PC-9 (cell line): ENCODE measurements at regions not wholly inside any gene's neighbourhood (a gene's known extent, or its start where the extent isn't known, plus 50 kb on each side); places are given as distances from the start of the nearest gene placed in this dataset.

Source experiments
- BruUV-seq: library from RNA; stranded (reverse); fragments of 400-500 nt; replicated peaks from 2 replicates; lab custom pipeline; 2021; lab: Mats Ljungman, UMichigan
- CTCF ChIA-PET: fragments of 300-600 bp; sonication (Branson Sonifier 250); formaldehyde crosslinking; loops from one replicate; lab custom pipeline; 2022; ENCODE audit warnings: antibody characterized with exemption; lab: Charles Lee
- POLR2A ChIA-PET: fragments of 300-600 bp; sonication (Branson Sonifier 250); formaldehyde crosslinking; loops from one replicate; lab custom pipeline; 2022; ENCODE audit warnings: antibody characterized with exemption; ENCODE audit not compliant: unreplicated experiment; lab: Charles Lee
- DNase-seq, 2 experiments: peaks; one replicate each; pipeline versions ENCODE4 v3.0.0 to v3.0.0-alpha.2; 2015 to 2022; ENCODE audit warnings: mixed read lengths in 1 of 2
- H2AFZ ChIP-seq: fragments of 200-600 bp; sonication (generic); 2 replicates; pipeline ENCODE4 v1.8.1; 2017; ENCODE audit warnings: antibody characterized with exemption
- H3F3A ChIP-seq: fragments of 200-600 bp; sonication (generic); 2 replicates; pipeline ENCODE4 v1.8.1; 2017; ENCODE audit warnings: antibody characterized with exemption, mild to moderate bottlenecking, low read depth; ENCODE audit not compliant: insufficient read depth
- H3K27ac ChIP-seq: fragments of 200-600 bp; sonication (generic); 2 replicates; pipeline ENCODE4 v1.6.1; 2016; ENCODE audit warnings: mixed run types
- H3K27me3 ChIP-seq: fragments of 200-600 bp; sonication (generic); 2 replicates; pipeline ENCODE4 v1.6.1; 2016; ENCODE audit warnings: low read depth, mixed run types; ENCODE audit not compliant: insufficient read depth
- H3K36me3 ChIP-seq: fragments of 200-600 bp; sonication (generic); 2 replicates; pipeline ENCODE4 v1.6.1; 2016; ENCODE audit warnings: low read depth, mixed run types
- H3K4me1 ChIP-seq: fragments of 200-600 bp; sonication (generic); replicated peaks from 2 replicates; pipeline ENCODE4 v1.6.1; 2016; ENCODE audit warnings: mixed run types; ENCODE audit not compliant: insufficient read depth
- H3K4me2 ChIP-seq: fragments of 200-600 bp; sonication (generic); 2 replicates; pipeline ENCODE4 v1.6.1; 2017; ENCODE audit warnings: mixed run types
- H3K4me3 ChIP-seq: fragments of 200-600 bp; sonication (generic); 2 replicates; pipeline ENCODE4 v1.6.1; 2016; ENCODE audit warnings: mixed run types
- H3K79me2 ChIP-seq: fragments of 200-600 bp; sonication (generic); 2 replicates; pipeline ENCODE4 v1.6.1; 2017; ENCODE audit warnings: low read depth, mixed run types
- H3K9me2 ChIP-seq: fragments of 200-600 bp; sonication (generic); 2 replicates; pipeline ENCODE4 v1.8.1; 2017; ENCODE audit warnings: mild to moderate bottlenecking; ENCODE audit not compliant: insufficient read depth
- H3K9me3 ChIP-seq: fragments of 200-600 bp; sonication (generic); 2 replicates; pipeline ENCODE4 v1.8.1; 2016; ENCODE audit warnings: low read depth; ENCODE audit not compliant: insufficient read depth
- H4K20me1 ChIP-seq: fragments of 200-600 bp; sonication (generic); 2 replicates; pipeline ENCODE4 v1.8.1; 2017; ENCODE audit not compliant: insufficient read depth
- EZH2 ChIP-seq: fragments of 200-600 bp; sonication (generic); IDR thresholded peaks from 2 replicates; pipeline ENCODE4 v1.8.0; 2017; ENCODE audit warnings: antibody characterized with exemption, low read depth
- intact Hi-C: fragments of 100-400 bp; cut with micrococcal nuclease; formaldehyde crosslinking; loops from one replicate; pipeline ENCODE4 v1.10.0; 2022; ENCODE audit not compliant: unreplicated experiment
- TF ChIP-seq, protein P1 (sequence below): fragments of 200-600 bp; sonication (generic); conservative IDR thresholded peaks from 2 replicates; pipeline ENCODE4 v1.6.1; 2017; ENCODE audit warnings: mixed run types, antibody characterized with exemption, mild to moderate bottlenecking, moderate library complexity

DNA sequence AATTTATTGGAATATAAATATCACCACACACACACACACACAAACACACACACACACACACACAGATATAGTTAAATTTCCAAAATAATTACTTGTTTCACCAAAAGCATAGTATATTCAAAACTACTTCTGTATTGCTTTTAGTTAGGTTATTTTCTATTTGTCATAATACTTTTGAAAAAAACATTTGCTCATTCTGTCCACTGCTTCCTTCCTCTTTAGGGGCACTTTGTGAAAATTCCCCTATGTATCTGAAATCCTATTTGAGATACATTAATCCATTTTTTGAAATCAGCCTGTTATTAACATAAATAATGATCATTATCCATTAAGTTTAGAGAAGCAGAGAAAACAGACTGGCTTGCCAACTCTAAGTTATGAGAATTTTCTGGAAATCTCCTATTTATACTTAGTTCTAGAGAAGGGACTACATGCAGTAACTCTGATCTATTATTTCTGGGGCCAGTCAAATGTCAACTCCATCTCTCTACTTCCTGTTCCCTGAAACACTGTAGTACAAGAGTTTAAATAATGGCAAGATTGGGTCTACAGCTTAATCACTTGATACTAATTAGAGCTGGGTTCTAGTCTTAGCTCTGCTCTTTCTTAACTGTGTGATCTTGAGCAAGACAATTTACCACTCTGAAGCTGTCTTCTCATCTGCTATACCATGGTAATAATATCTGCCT, 54.4 kb upstream of the GPR174 start:
- no peaks in the 10 kb centered on the region for H4K20me1 ChIP-seq
- no peaks in the 10 kb centered on the region for H3K79me2 ChIP-seq
- ChIA-PET CTCF (no interaction called here), POLR2A (no interaction called here)
- TF ChIP-seq, protein P1, sequence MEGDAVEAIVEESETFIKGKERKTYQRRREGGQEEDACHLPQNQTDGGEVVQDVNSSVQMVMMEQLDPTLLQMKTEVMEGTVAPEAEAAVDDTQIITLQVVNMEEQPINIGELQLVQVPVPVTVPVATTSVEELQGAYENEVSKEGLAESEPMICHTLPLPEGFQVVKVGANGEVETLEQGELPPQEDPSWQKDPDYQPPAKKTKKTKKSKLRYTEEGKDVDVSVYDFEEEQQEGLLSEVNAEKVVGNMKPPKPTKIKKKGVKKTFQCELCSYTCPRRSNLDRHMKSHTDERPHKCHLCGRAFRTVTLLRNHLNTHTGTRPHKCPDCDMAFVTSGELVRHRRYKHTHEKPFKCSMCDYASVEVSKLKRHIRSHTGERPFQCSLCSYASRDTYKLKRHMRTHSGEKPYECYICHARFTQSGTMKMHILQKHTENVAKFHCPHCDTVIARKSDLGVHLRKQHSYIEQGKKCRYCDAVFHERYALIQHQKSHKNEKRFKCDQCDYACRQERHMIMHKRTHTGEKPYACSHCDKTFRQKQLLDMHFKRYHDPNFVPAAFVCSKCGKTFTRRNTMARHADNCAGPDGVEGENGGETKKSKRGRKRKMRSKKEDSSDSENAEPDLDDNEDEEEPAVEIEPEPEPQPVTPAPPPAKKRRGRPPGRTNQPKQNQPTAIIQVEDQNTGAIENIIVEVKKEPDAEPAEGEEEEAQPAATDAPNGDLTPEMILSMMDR: no peak
- TF ChIP-seq EZH2: no peak
- no peaks in the 10 kb centered on the region for H3K9me3 ChIP-seq
- H3K4me3 ChIP-seq: no peak overlapping the region
- no peaks in the 10 kb centered on the region for H3K4me1 ChIP-seq
- intact Hi-C loops: no loop called here
- no peak for DNase-seq
- H3K9me2 ChIP-seq: no peaks in the 10 kb centered on the region
- no TSS peak for BruUV-seq
- no peak overlapping the region for H2AFZ ChIP-seq
- no peaks in the 10 kb centered on the region for H3F3A ChIP-seq
- H3K36me3 ChIP-seq: no peaks in the 10 kb centered on the region
- H3K4me2 ChIP-seq: no peak overlapping the region
- no peaks in the 10 kb centered on the region for H3K27me3 ChIP-seq
- no peak overlapping the region for H3K27ac ChIP-seq

GRCh38 chrX:79094075-79094832, 50.2 kb upstream of the GPR174 start:
- TF ChIP-seq, protein P1: no peak
- no peak for TF ChIP-seq EZH2
- H3K27me3 ChIP-seq: no peaks in the 10 kb centered on the region
- no peak overlapping the region for H3K4me3 ChIP-seq
- no peaks in the 10 kb centered on the region for H4K20me1 ChIP-seq
- H3K9me3 ChIP-seq: no peaks in the 10 kb centered on the region
- ChIA-PET POLR2A (no interaction called here), CTCF (no interaction called here)
- H2AFZ ChIP-seq: no peak overlapping the region
- DNase-seq: no peak
- no peak overlapping the region for H3K4me2 ChIP-seq
- BruUV-seq: no TSS peak
- no peak overlapping the region for H3K27ac ChIP-seq
- no peaks in the 10 kb centered on the region for H3F3A ChIP-seq
- H3K9me2 ChIP-seq: no peaks in the 10 kb centered on the region
- H3K79me2 ChIP-seq: no peaks in the 10 kb centered on the region
- intact Hi-C loops: no loop called here
- H3K36me3 ChIP-seq: no peaks in the 10 kb centered on the region
- H3K4me1 ChIP-seq: no peaks in the 10 kb centered on the region
